CD14-positive monocyte (primary cell): ENCODE measurements at regions not wholly inside any gene's neighbourhood (a gene's known extent, or its start where the extent isn't known, plus 50 kb on each side); places are given as distances from the start of the nearest gene placed in this dataset.

ENCODE experiments used
- DNase-seq, 3 donors: peaks; one replicate each; pipeline ENCODE4 v3.0.0-alpha.2; 2011 to 2022
- H2AFZ ChIP-seq: 2 replicates; pipeline ENCODE4 v1.6.0; 2012; ENCODE audit warnings: mild to moderate bottlenecking, low read depth, low read length, inconsistent platforms; ENCODE audit not compliant: insufficient read depth, poor library complexity, severe bottlenecking
- H3K27ac ChIP-seq, 2 donors: 1 replicate in 1 of 2; 2 replicates in 1 of 2; pipeline ENCODE4 v1.5.1; 2012 to 2013; ENCODE audit warnings: low read length in 2 of 2, control low read depth in 1 of 2, inconsistent platforms in 1 of 2, low read depth in 1 of 2, mild to moderate bottlenecking in 1 of 2
- H3K27me3 ChIP-seq, 2 donors: one replicate each; pipeline versions ENCODE4 v1.6.0 to v1.6.1; 2011 to 2013; ENCODE audit warnings: low read length in 2 of 2; ENCODE audit not compliant: control insufficient read depth in 2 of 2, insufficient read depth in 2 of 2
- H3K36me3 ChIP-seq, 2 donors: replicated peaks in 1 of 2; 1 replicate in 1 of 2; 2 replicates in 1 of 2; pipeline versions ENCODE4 v1.5.1 to v1.6.1; 2012 to 2013; ENCODE audit warnings: low read length in 2 of 2, control low read depth in 1 of 2, inconsistent platforms in 1 of 2, mild to moderate bottlenecking in 1 of 2; ENCODE audit not compliant: insufficient read depth in 2 of 2, control insufficient read depth in 1 of 2
- H3K4me1 ChIP-seq, 2 donors: 1 replicate in 1 of 2; 2 replicates in 1 of 2; pipeline versions ENCODE4 v1.5.1 to v1.6.1; 2012 to 2013; ENCODE audit warnings: low read length in 2 of 2, control low read depth in 1 of 2, inconsistent platforms in 1 of 2, mild to moderate bottlenecking in 1 of 2, moderate library complexity in 1 of 2; ENCODE audit not compliant: insufficient read depth in 2 of 2, control insufficient read depth in 1 of 2
- H3K4me2 ChIP-seq: replicated peaks from 2 replicates; pipeline ENCODE3; 2012; ENCODE audit warnings: low read length, moderate library complexity, mild to moderate bottlenecking; ENCODE audit not compliant: poor library complexity, severe bottlenecking; ENCODE audit errors: extremely low read depth
- H3K4me3 ChIP-seq, 3 experiments: fragments of 200-600 bp in 1 of 3; sonication (generic) in 1 of 3; replicated peaks in 1 of 3; 1 replicate in 2 of 3; 2 replicates in 1 of 3; pipeline ENCODE4 v1.5.1; 2011 to 2013; ENCODE audit warnings: low read length in 3 of 3, mild to moderate bottlenecking in 3 of 3, control low read depth in 2 of 3, low read depth in 2 of 3, inconsistent platforms in 1 of 3, moderate library complexity in 1 of 3
- H3K79me2 ChIP-seq: 2 replicates; pipeline ENCODE4 v1.6.0; 2012; ENCODE audit warnings: mild to moderate bottlenecking, control low read depth, inconsistent platforms, low read length, moderate library complexity; ENCODE audit not compliant: insufficient read depth
- H3K9ac ChIP-seq: 2 replicates; pipeline ENCODE4 v1.6.0; 2017; ENCODE audit warnings: low read length, mild to moderate bottlenecking; ENCODE audit not compliant: insufficient read depth, poor library complexity, severe bottlenecking
- H3K9me3 ChIP-seq, 2 donors: replicated peaks in 1 of 2; 1 replicate in 1 of 2; 2 replicates in 1 of 2; pipeline versions ENCODE4 v1.5.1 to v1.6.1; 2012 to 2013; ENCODE audit warnings: low read length in 2 of 2, control low read depth in 1 of 2; ENCODE audit not compliant: control insufficient read depth in 1 of 2, insufficient read depth in 1 of 2
- H4K20me1 ChIP-seq: 2 replicates; pipeline ENCODE4 v1.6.0; 2012; ENCODE audit warnings: mild to moderate bottlenecking, low read length, control low read depth, moderate library complexity; ENCODE audit not compliant: insufficient read depth
- H3K27ac Mint-ChIP-seq, 7 donors: one replicate each; pipeline ENCODE4 v1.8.0; 2020; ENCODE audit warnings: mild to moderate bottlenecking in 7 of 7, mixed read lengths in 7 of 7, moderate library complexity in 6 of 7, inconsistent platforms in 2 of 7
- H3K27me3 Mint-ChIP-seq, 3 donors: one replicate each; pipeline ENCODE4 v1.8.0; 2021 to 2022; ENCODE audit warnings: low read depth in 3 of 3, mild to moderate bottlenecking in 3 of 3, mixed read lengths in 3 of 3, moderate library complexity in 3 of 3, inconsistent platforms in 1 of 3
- H3K36me3 Mint-ChIP-seq, 2 donors: one replicate each; pipeline ENCODE4 v1.8.0; 2020; ENCODE audit warnings: mixed read lengths in 2 of 2, inconsistent platforms in 1 of 2, mild to moderate bottlenecking in 1 of 2
- H3K4me1 Mint-ChIP-seq: one replicate; pipeline ENCODE4 v1.8.0; 2020; ENCODE audit warnings: mild to moderate bottlenecking, mixed read lengths
- H3K4me3 Mint-ChIP-seq, 2 donors: one replicate each; pipeline ENCODE4 v1.8.0; 2020; ENCODE audit warnings: mild to moderate bottlenecking in 2 of 2, mixed read lengths in 2 of 2, moderate library complexity in 1 of 2
- H3K9me3 Mint-ChIP-seq, 7 donors: one replicate each; pipeline ENCODE4 v1.8.0; 2020 to 2022; ENCODE audit warnings: mixed read lengths in 7 of 7, mild to moderate bottlenecking in 6 of 7, moderate library complexity in 6 of 7, inconsistent platforms in 2 of 7
- WGBS: methylation state at CpG from one replicate; pipeline ENCODE4 v1.1.5; 2013; ENCODE audit warnings: missing lambda C conversion rate; ENCODE audit not compliant: insufficient coverage; 5-methylcytosine and 5-hydroxymethylcytosine counted together
- intact Hi-C, 2 donors: fragments of 100-400 bp; cut with micrococcal nuclease; formaldehyde crosslinking; loops; one replicate each; pipeline versions ENCODE4 v1.15.0 to v1.15.1; 2023
- TF ChIP-seq, protein P1 (sequence below): fragments of 200-600 bp; IDR thresholded peaks from one replicate; pipeline ENCODE4 v1.8.0; 2022; ENCODE audit warnings: antibody characterized with exemption, mild to moderate bottlenecking

DNA sequence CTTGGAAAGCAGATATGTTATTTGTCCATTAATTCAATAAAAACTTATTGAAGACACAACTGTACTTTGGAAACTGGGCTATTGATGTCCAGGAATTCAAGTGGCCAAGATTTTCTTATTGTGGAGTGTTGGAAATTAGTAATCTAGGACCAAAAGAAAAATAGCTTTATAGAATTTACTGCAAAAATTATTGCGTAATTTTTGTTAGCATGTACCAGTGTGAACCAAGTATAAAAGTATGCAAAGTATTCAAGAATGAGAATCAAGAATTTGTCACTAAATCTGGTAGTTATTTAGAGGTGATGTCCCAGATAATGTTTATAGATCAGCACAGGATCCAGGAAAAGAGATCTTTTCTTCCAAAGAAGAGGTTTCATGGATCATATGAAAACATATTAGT lies 468.9 kb upstream of the CTSO start:
- H3K4me1 ChIP-seq, result no peaks in the 10 kb centered on the region
- no peak overlapping the region for H3K27ac ChIP-seq
- H3K9me3 Mint-ChIP-seq, result peaks cover 0 to 6% (median 2%) of the 10 kb centered on the region in 7 donors
- H3K4me3 ChIP-seq, result no peak overlapping the region
- H2AFZ ChIP-seq, result no peak overlapping the region
- no peak for DNase-seq
- H3K9ac ChIP-seq, result no peak overlapping the region
- no peaks in the 10 kb centered on the region for H3K36me3 Mint-ChIP-seq
- H3K79me2 ChIP-seq, result no peaks in the 10 kb centered on the region
- no peak overlapping the region for H3K27ac Mint-ChIP-seq
- TF ChIP-seq, protein P1, sequence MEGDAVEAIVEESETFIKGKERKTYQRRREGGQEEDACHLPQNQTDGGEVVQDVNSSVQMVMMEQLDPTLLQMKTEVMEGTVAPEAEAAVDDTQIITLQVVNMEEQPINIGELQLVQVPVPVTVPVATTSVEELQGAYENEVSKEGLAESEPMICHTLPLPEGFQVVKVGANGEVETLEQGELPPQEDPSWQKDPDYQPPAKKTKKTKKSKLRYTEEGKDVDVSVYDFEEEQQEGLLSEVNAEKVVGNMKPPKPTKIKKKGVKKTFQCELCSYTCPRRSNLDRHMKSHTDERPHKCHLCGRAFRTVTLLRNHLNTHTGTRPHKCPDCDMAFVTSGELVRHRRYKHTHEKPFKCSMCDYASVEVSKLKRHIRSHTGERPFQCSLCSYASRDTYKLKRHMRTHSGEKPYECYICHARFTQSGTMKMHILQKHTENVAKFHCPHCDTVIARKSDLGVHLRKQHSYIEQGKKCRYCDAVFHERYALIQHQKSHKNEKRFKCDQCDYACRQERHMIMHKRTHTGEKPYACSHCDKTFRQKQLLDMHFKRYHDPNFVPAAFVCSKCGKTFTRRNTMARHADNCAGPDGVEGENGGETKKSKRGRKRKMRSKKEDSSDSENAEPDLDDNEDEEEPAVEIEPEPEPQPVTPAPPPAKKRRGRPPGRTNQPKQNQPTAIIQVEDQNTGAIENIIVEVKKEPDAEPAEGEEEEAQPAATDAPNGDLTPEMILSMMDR, result no peak
- no peaks in the 10 kb centered on the region for H3K4me1 Mint-ChIP-seq
- intact Hi-C loops, result no loop called here
- H3K4me2 ChIP-seq, result no peak overlapping the region
- no peaks in the 10 kb centered on the region for H4K20me1 ChIP-seq
- H3K36me3 ChIP-seq, result no peaks in the 10 kb centered on the region
- H3K4me3 Mint-ChIP-seq, result no peak overlapping the region
- H3K9me3 ChIP-seq, result no peaks in the 10 kb centered on the region
- no peaks in the 10 kb centered on the region for H3K27me3 ChIP-seq
- 100% methylated on average over 1 of the region's 1 CpG for WGBS
- H3K27me3 Mint-ChIP-seq, result peaks cover 0 to 2% (median 2%) of the 10 kb centered on the region in 3 donors

DNA sequence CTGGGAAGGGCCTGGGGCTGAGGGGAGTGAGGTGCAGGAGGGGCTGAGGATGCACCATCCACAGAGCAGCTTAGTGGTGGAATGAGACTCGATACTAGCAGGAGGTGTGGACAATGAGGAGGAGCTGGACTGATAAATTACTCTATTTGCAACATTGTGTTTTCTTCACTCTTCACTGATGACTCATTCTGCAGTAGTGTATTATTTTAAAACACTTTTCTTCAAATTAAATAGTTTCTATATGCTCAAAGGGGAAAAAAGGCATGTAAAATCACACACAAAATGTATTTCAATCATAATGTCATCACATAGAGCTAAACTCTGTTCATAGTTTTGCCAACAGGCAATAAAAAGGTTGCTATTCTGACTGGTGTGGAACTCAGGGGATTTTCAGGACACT lies 467.0 kb upstream of the CTSO start:
- H3K27me3 ChIP-seq, result no peaks in the 10 kb centered on the region
- H3K27ac ChIP-seq, result no peak overlapping the region
- no peak overlapping the region for H2AFZ ChIP-seq
- H3K9me3 ChIP-seq, result peaks cover 0 to 7% of the 10 kb centered on the region in 2 donors
- no peak overlapping the region for H3K4me2 ChIP-seq
- no peak overlapping the region for H3K4me3 ChIP-seq
- Mint-ChIP-seq H3K4me3 (no peak overlapping the region), H3K27me3 (peaks cover 0 to 2% (median 0%) of the 10 kb centered on the region in 3 donors), H3K27ac (no peak overlapping the region), H3K4me1 (no peaks in the 10 kb centered on the region), H3K36me3 (no peaks in the 10 kb centered on the region), H3K9me3 (peaks cover 0 to 14% (median 4%) of the 10 kb centered on the region in 7 donors)
- TF ChIP-seq, protein P1, result no peak
- no peaks in the 10 kb centered on the region for H4K20me1 ChIP-seq
- no CpG with 5 or more reads among the region's 1 CpG for WGBS
- no peaks in the 10 kb centered on the region for H3K79me2 ChIP-seq
- H3K4me1 ChIP-seq, result no peaks in the 10 kb centered on the region
- H3K9ac ChIP-seq, result no peak overlapping the region
- no peaks in the 10 kb centered on the region for H3K36me3 ChIP-seq
- no peak for DNase-seq
- intact Hi-C loops, result no loop called here
